Fibroblast of skin of left quadriceps (primary cell): ENCODE measurements at regions not wholly inside any gene's neighbourhood (a gene's known extent, or its start where the extent isn't known, plus 50 kb on each side); places are given as distances from the start of the nearest gene placed in this dataset.

Experiments used
- DNase-seq, 2 experiments: peaks; one replicate each; pipeline ENCODE4 v3.0.0-alpha.2; 2013; ENCODE audit warnings: low read depth in 2 of 2

- no peak for DNase-seq
These were observed 69.0 kb upstream of the NLK start for GRCh38 chr17:27973258-27974044.

- DNase-seq, result no peak
These were observed 68.4 kb upstream of the NLK start for GRCh38 chr17:27974045-27974436.

DNA sequence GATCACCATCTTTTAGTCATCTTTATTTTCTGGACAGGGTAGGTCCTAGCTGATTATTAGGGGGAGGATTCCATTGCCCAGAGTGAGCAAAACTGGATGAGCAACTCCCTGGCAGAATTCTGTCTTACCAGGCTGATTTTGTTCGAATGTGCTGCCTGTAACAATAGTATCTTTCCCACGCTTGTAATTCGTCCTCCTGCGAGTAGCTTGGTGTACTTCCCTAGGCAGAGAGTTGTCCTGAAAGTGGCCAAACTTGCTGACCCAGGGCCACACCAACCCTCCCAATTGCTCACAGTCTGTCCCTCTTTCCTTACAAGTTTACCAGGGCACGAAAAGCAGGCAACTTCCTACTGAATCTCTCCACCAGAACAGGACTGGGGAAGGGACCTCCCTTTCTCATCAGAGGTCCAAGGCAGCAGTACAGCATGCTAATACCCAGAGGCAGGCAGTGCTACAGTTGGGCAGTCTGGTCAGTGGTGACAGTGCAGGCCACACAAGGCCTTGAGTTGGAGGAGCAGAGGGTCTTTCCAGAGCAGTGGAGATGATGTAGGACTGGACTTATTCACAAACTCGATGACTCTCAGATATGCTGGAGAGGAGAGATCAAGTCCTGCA lies 67.8 kb upstream of the NLK start:
- DNase-seq, result no peak

DNA sequence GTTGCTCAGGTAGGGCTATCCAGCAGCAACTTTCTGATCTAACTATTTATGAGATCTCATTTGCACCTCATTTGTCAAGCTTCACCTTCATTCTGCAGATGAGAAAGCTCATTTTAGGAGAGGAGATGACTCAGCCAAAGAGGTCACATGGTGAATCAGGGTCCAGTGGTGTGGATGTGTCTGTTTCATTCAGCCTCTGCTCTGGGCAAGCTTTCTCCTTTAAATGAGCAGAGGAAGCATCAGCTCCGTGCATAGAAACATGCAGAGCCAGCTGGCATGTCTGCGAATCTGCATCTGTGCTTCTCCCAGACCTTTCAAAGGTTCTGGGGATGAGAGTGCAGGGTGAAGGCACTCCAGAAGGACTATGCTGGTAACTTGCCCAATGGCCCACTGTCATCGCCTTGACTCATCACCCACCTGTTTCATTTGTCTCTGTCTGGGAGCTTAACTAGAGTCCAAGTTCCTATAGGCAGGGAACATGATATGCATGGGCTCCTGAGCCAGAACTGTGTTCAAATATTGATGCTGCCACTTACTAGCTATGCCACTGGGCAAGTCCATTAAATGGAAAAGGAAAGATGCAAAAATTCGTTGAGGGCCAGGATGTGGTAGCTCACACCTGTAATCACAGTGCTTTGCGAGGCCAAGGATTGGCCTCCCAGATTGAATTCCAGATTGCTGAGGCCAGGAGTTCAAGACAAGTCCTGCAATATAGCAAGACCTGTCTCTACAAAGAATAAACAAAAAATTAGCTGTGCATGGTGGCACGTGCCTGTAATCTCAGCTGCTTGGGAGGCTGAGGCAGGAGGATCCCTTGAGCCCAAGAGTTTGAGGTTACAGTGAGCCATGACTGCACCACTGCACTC lies 67.1 kb upstream of the NLK start:
- DNase-seq, result no peak

DNA sequence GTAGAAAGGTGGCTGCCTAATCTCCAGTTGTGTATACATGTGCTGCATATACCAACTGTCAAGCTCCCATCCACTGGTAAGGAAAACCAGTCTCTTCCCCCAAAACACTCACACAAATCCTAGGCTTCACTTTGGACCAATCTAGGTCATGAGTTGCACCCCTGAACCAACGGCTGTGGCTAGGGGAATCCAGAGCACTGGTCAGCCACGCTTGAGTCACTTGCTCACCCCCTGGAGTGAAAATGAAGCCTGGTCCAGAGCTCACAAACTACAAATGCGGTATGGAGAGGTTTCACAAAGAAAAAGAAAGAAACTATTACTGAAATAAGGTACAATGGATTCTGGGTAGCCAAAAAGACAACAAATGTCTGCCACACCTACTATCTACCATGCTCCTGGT lies 66.1 kb upstream of the NLK start:
- no peak for DNase-seq

GRCh38 chr17:27977751-27978688 lies 64.5 kb upstream of the NLK start:
- no peak for DNase-seq

DNA sequence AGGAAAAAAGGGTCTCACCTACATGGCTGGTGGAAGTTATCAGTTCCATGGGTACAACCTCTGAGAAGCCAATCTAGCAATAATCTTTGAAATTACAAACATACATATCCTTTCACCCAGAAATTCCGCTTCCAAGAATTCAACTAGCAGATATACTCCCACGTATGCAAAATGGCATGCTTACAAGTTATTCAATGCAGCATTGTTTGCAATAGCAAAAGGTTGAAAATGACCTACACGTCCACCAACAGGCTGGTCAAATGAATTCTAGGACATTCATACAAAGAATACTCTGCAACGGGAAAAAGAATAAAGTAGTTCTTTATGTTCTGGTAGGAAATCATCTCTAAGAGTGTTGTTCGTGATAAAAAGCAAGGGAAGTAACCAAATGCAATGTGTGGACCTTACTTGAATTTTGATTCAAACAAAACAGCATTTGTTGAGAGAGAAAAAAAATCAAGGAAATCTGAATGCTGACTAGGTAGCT lies 63.7 kb upstream of the NLK start:
- no peak for DNase-seq

DNA sequence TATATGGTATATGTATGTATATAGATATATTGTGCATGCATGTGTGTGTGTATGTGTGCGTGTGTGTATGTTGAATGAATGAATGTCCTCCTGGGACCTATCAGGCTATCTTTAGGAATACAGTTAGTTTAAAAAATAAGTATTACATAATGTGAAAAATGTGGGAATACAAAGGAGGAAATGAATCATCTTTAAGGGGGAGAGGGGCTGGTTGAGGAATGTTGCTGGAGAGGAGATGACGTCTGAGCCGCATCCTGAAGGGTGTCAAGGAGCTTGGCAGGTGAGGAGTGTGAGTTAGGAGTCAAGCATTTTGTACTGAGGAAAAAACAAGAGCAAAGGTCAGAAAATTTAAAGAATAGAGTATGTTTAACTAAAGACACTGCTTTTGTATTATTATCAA lies 62.4 kb upstream of the NLK start:
- peak; percentile 25 to 26 for DNase-seq

DNA sequence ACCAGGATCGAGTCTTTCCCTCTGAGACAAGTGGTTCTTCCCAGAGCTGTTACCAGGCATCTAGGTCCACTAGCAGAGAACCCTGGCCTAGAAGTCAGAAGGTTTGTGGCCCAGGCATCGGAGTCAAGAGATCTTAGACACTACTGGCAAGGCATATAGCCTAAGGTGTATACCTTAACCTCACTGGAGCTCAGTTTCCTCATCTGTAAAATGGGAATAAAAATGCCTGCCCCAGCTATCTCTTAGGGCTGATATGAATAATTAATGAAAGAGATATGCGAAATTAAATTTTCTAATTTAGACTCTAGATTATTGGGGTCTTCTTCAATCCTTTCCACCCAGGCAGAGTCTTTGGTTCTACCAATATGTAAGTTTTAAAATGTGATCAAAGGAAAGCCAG lies 60.5 kb upstream of the NLK start:
- no peak for DNase-seq

DNA sequence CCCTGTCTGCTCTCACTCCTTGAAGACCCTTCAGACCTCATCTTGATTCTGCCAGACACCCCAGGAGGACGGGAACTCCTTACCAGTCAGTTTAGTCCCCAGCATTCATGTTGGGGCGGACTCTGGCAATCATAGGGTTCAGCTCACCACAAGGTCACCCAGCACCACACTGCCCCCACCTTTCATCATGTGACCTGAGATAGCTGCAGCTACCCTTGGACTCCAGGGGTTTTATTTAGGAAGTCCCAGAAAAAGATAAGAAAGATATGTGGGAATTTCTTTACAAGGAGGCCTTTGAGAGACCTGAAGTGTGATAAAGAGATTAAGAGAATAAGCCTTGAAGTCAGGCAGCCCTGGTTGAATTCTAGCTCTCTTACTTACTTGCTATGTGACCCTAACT lies 59.8 kb upstream of the NLK start:
- no peak for DNase-seq

DNA sequence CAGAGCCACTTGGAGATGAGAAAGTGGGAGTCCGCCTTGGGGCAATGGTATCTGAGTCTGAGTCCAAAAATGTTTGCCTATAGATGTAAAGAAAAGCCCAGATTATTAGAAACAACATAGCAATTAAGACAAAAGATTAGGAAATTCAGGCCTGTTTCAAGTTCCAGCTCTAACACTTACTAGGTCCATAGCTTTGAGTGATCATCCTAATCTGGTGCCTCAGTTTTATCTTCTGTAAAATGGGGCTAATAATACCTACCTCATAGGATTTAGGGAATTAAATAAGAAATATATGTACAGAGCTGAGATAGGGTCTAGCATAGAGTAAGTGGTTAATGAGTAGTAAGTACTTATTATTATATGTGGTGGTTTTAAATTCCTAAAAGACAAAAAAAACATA lies 58.6 kb upstream of the NLK start:
- DNase-seq, result no peak

- DNase-seq, result no peak
These were observed 58.1 kb upstream of the NLK start for GRCh38 chr17:27984404-27984803.

GRCh38 chr17:27984816-27985215 lies 57.7 kb upstream of the NLK start:
- no peak for DNase-seq

GRCh38 chr17:27985306-27985705 lies 57.2 kb upstream of the NLK start:
- no peak for DNase-seq

- DNase-seq, result no peak
These were observed 56.6 kb upstream of the NLK start for GRCh38 chr17:27985736-27986399.

DNA sequence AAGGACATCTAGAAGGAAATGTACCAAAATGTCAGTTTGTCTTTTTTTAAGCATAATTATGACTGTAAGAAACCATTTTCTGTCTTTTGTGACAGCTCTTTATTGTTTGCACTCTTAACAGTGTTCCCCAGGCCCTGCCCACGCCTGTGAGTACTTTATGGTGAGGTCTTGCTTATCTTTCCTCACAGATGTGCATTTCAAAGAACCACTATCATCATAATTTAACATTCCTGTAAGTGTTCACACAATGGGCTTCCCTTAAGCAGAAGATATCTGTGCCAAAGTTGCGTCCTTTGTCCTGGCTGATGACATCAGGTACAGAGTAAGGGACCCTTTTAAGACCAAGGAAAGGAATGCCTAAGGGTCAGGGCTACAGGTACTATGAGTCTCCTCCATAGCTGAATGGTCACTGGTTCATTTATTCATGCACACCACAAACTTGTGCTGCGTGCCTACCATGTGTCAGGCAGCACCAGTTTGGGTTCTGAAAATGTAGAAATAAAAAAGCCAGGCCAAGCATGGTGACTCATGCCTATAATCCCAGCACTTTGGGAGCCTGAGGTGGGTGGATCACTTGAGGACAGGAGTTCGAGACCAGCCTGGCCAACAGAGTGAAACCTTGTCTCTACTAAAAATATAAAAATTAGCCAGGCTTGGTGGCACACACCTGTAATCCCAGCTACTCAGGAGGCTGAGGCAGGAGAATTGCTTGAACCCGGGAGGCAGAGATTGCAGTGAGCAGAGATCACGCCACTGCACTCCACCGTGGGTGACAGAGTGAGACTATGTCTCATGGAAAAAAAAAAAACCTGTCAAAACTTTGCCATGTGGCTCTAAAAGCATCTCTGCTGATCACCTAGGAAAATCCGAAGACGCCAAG lies 55.4 kb upstream of the NLK start:
- DNase-seq, result no peak

- DNase-seq, result no peak
These were observed 53.4 kb upstream of the NLK start for GRCh38 chr17:27989046-27989445.

- no peak for DNase-seq
These were observed 52.4 kb upstream of the NLK start for GRCh38 chr17:27990100-27990499.

GRCh38 chr17:27990979-27991378 lies 51.5 kb upstream of the NLK start:
- DNase-seq, result no peak

DNA sequence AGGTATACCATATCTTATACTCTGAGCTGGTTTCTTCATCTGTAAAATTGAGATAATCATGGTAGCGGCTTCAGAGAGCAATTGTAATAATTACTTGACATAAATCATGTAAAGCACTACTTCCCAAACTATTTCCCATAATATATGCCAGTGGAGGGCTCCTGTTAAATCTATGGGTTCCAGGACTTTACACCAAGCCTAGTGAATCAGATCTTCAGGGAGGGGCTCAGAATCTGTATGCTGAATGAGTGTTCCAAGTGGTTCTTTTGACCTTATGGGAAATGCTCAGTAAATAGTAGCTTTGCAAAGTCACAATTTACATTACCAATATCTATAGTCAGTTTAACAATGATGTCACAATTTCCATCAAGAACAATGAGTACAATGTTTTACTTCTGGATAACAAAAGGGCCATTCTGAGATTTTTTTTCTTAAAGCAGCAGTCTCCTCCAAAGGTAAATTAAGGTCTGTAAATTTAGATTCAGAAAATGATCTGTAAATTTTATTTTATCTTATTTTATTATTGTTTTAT lies 50.9 kb upstream of the NLK start:
- DNase-seq, result no peak
